ENCODE measurements at regions not wholly inside any gene's neighbourhood (a gene's known extent, or its start where the extent isn't known, plus 50 kb on each side); places are given as distances from the start of the nearest gene placed in this dataset.

DNA sequence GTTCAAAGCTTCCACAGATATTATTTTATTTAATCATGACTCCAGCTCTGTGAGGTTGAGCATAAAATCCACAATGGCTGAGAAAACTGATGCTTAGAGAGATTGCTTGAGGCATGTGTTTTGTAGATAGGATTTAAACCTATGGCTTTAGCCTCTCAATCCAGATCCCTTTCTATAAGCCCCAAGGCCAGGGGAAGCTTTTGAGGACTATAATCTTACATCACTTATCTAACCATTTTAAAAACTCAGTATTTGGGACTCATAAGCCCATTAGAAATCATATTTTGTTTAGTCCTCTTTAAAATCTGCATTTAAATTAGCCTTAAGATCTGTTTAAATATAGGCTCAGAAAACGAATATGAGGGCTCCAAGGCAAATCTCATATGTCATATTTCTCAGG lies 135.4 kb upstream of the SERPINE2 start (continued):
- TF ChIP-seq, protein P1, sequence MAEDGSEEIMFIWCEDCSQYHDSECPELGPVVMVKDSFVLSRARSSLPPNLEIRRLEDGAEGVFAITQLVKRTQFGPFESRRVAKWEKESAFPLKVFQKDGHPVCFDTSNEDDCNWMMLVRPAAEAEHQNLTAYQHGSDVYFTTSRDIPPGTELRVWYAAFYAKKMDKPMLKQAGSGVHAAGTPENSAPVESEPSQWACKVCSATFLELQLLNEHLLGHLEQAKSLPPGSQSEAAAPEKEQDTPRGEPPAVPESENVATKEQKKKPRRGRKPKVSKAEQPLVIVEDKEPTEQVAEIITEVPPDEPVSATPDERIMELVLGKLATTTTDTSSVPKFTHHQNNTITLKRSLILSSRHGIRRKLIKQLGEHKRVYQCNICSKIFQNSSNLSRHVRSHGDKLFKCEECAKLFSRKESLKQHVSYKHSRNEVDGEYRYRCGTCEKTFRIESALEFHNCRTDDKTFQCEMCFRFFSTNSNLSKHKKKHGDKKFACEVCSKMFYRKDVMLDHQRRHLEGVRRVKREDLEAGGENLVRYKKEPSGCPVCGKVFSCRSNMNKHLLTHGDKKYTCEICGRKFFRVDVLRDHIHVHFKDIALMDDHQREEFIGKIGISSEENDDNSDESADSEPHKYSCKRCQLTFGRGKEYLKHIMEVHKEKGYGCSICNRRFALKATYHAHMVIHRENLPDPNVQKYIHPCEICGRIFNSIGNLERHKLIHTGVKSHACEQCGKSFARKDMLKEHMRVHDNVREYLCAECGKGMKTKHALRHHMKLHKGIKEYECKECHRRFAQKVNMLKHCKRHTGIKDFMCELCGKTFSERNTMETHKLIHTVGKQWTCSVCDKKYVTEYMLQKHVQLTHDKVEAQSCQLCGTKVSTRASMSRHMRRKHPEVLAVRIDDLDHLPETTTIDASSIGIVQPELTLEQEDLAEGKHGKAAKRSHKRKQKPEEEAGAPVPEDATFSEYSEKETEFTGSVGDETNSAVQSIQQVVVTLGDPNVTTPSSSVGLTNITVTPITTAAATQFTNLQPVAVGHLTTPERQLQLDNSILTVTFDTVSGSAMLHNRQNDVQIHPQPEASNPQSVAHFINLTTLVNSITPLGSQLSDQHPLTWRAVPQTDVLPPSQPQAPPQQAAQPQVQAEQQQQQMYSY (CRISPR knock-in tag; IDR thresholded peaks at IDR 0.05): no peak
- TF ChIP-seq, protein P2, sequence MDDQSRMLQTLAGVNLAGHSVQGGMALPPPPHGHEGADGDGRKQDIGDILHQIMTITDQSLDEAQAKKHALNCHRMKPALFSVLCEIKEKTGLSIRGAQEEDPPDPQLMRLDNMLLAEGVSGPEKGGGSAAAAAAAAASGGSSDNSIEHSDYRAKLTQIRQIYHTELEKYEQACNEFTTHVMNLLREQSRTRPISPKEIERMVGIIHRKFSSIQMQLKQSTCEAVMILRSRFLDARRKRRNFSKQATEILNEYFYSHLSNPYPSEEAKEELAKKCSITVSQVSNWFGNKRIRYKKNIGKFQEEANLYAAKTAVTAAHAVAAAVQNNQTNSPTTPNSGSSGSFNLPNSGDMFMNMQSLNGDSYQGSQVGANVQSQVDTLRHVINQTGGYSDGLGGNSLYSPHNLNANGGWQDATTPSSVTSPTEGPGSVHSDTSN (IDR thresholded peaks at IDR 0.05; ENCODE audit: insufficient replicate concordance, low read depth, low read length): no peak
- TF ChIP-seq FOXK2 (IDR thresholded peaks at IDR 0.05): no peak
- TF ChIP-seq FOS (IDR thresholded peaks at IDR 0.05; ENCODE audit: borderline replicate concordance, extremely low read depth, insufficient read length): no peak
- TF ChIP-seq NR2C2 (IDR thresholded peaks at IDR 0.05; ENCODE audit: borderline replicate concordance, control insufficient read depth, insufficient read length, low read depth): no peak
- TF ChIP-seq TBL1XR1 (IDR thresholded peaks at IDR 0.05; ENCODE audit: low read depth, low read length): no peak
- no peak for TF ChIP-seq YBX1 (IDR thresholded peaks at IDR 0.05)
- no peak for TF ChIP-seq MEF2A (IDR thresholded peaks at IDR 0.05; ENCODE audit: insufficient read depth, low read depth, low read length)

DNA sequence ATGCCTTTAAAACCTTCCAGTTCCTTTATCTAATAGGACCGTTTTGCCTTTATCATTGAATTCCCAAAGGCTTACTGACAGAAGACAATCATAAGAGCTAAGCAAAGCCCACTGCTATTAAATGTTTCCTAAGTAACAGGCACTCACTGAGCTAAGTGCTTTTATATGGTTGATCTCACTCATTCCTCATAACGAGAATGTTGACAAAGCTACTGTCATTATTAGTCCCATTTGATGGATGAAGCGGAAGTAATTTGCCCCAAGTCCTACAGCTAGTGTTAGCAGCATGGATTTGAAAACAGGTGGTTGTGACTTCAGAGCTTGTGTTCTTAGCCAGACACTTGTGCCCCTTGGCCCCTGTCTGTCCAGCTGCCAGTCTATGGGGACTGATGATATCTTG lies 134.8 kb upstream of the SERPINE2 start:
- intact Hi-C loops (cut with micrococcal nuclease; ENCODE audit: unreplicated experiment) (no loop called here), in situ Hi-C loops (cut with MboI) (no loop called here)
- DNase-seq (ENCODE audit: low read depth, low spot score) (no peak), ATAC-seq (no peak), FAIRE-seq (no peak)
- SMC1A ChIA-PET (ENCODE audit: uncharacterized antibody, unreplicated experiment): no interaction called here
- Histone ChIP-seq H4K20me1 (ENCODE audit: control insufficient read depth, insufficient read depth) (no peaks in the 10 kb centered on the region), H3K4me1 (ENCODE audit: control insufficient read depth, insufficient read depth, low read length) (no peaks in the 10 kb centered on the region), H2AFZ (ENCODE audit: control insufficient read depth, low read depth, low read length) (no peak overlapping the region), H3K27me3 (replicated peaks in 1 of 2; ENCODE audit: control insufficient read depth in 2 of 2, insufficient read depth in 2 of 2, low read length in 1 of 2) (no peaks in the 10 kb centered on the region; a peak in 1 of 4 replicates), H3K9me3 (replicated peaks; ENCODE audit: control insufficient read depth, insufficient read depth, low read length) (no peaks in the 10 kb centered on the region), H3K79me2 (ENCODE audit: control insufficient read depth, insufficient read depth, low read length) (no peaks in the 10 kb centered on the region), H3K27ac (ENCODE audit: control insufficient read depth, insufficient read depth) (no peak overlapping the region), H3K4me2 (ENCODE audit: control insufficient read depth, insufficient read depth) (no peak overlapping the region), H3K9ac (ENCODE audit: control insufficient read depth, insufficient read depth, low read length) (no peak overlapping the region), H3K36me3 (ENCODE audit: control insufficient read depth in 2 of 2, insufficient read depth in 2 of 2, low read length in 1 of 2) (no peaks in the 10 kb centered on the region), H3K4me3 (no peak overlapping the region)
- CTCF ChIA-PET: interaction anchor here (1.0 kb wide), 1 partner anchor 180 kb away, joined by 3 read pairs; no protein-coding TSS in a partner anchor
- WGBS (ENCODE audit: insufficient coverage, insufficient replicate concordance, low lambda C conversion rate, missing lambda C conversion rate): 32% methylated on average over 3 of the region's 3 CpGs
- RAD21 ChIA-PET (ENCODE audit: unreplicated experiment): no interaction called here
- BruUV-seq (replicated peaks): no TSS peak
- POLR2A ChIA-PET: no interaction called here
- no peak for TF ChIP-seq HDGF (IDR thresholded peaks at IDR 0.05)
- TF ChIP-seq BRCA1 (IDR thresholded peaks at IDR 0.05; ENCODE audit: low read depth, low read length): no peak
- TF ChIP-seq, protein P3, sequence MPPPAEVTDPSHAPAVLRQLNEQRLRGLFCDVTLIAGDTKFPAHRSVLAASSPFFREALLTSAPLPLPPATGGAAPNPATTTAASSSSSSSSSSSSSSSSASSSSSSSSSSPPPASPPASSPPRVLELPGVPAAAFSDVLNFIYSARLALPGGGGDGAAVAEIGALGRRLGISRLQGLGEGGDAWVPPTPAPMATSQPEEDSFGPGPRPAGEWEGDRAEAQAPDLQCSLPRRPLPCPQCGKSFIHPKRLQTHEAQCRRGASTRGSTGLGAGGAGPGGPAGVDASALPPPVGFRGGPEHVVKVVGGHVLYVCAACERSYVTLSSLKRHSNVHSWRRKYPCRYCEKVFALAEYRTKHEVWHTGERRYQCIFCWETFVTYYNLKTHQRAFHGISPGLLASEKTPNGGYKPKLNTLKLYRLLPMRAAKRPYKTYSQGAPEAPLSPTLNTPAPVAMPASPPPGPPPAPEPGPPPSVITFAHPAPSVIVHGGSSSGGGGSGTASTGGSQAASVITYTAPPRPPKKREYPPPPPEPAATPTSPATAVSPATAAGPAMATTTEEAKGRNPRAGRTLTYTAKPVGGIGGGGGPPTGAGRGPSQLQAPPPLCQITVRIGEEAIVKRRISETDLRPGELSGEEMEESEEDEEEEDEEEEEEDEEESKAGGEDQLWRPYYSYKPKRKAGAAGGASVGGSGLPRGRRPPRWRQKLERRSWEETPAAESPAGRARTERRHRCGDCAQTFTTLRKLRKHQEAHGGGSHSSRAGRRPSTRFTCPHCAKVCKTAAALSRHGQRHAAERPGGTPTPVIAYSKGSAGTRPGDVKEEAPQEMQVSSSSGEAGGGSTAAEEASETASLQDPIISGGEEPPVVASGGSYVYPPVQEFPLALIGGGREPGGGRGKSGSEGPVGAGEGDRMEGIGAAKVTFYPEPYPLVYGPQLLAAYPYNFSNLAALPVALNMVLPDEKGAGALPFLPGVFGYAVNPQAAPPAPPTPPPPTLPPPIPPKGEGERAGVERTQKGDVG (CRISPR knock-in tag; IDR thresholded peaks at IDR 0.05): no peak
- TF ChIP-seq ZNF274 (IDR thresholded peaks at IDR 0.05; ENCODE audit: insufficient read depth, insufficient read length): no peak
- TF ChIP-seq TCF12 (IDR thresholded peaks at IDR 0.05; ENCODE audit: low read depth, low read length): no peak

All from GM12878 (cell line).